GM18505 (cell line): ENCODE measurements at regions not wholly inside any gene's neighbourhood (a gene's known extent, or its start where the extent isn't known, plus 50 kb on each side); places are given as distances from the start of the nearest gene placed in this dataset.
"Not testable (repeated sequence)": the region's sequence is repeated elsewhere in the genome, so short reads cannot be mapped to it uniquely, and the experiment has no call there.

Experiments used
- ATAC-seq: cut with Tn5 transposase; IDR thresholded peaks from one replicate; pipeline ENCODE4 v1.9.1; 2021; ENCODE audit not compliant: unreplicated experiment
- POLR2A ChIP-seq: IDR thresholded peaks from 4 replicates; pipeline ENCODE4 v1.6.1; 2011; ENCODE audit warnings: borderline replicate concordance; ENCODE audit not compliant: insufficient read depth, insufficient read length; ENCODE audit errors: extremely low read depth

DNA sequence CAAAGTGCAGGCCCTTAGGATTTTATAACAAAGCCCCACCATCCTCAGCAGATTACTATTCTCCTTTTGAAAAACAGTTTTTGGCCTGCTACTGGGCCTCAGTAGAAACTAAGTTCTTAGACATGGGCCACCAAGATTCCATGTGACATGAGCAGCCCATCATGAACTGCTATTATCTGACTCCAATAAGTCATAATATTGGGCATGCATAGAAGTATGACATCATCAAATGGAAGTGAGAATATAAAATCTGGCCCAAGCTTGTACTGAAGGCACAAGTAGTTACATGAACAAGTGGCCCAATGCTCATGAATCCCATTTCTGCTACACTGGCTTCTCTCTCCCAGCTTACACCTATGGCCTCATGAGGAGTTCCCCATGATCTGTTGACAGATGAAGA is 404.8 kb downstream of the EPHA5 start:
- no peak for ATAC-seq
- TF ChIP-seq POLR2A: no peak

DNA sequence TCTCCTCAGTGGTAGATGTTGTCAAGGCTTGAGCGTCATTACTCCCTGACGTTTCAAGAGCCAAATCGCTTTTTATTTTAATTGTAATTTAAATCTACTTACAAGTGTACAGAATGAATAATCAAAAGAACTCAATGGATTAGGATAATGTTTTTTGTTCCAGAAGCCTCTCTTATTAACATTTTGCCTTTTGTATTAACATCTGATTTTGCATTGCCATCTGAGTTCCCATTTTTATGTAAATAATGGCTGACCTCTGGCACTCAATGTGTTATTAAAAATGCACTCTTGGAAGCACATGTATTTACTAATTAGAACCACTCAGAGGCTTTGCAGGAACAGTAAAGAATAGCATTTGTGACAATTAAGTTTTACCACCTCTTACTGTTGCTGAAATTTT is 411.0 kb downstream of the EPHA5 start:
- no peak for TF ChIP-seq POLR2A
- no peak for ATAC-seq

DNA sequence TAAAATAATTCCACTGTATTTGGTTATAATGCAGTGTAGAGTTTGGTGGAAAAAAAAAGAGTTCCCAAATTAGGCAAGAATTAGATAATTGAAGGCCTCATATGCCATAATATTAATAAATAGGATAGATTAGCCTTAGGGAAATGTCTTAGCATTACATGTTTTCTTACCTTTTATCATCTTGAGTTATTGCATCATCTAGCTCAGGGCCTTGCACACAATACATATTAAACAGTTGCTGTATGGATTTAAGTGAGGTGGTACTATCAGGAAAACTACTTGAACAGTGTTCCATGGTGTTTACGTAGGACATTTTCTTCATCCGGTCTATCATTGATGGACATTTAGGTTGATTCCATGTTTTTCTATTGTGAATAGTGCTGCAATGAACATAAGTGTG is 419.4 kb downstream of the EPHA5 start:
- no peak for TF ChIP-seq POLR2A
- ATAC-seq: no peak

DNA sequence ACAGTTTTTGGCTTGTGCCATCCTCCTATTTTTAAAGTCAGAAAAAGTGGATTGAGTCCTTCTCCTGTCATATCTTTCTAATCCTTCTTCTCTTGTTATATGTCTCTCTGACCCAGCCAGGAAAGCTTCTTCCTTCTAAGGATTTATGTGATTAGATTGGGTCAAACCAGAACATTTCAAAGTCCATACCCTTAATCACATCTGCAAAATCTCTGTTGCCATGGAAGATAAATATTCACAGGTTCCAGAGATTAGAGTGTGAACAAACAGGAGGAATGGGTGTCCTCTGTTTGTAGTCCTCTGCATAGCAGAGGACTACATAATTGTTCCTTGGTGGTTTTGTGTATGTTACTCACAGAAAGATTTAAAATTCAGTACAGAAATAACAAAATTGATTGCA is 421.2 kb downstream of the EPHA5 start:
- no peak for ATAC-seq

DNA sequence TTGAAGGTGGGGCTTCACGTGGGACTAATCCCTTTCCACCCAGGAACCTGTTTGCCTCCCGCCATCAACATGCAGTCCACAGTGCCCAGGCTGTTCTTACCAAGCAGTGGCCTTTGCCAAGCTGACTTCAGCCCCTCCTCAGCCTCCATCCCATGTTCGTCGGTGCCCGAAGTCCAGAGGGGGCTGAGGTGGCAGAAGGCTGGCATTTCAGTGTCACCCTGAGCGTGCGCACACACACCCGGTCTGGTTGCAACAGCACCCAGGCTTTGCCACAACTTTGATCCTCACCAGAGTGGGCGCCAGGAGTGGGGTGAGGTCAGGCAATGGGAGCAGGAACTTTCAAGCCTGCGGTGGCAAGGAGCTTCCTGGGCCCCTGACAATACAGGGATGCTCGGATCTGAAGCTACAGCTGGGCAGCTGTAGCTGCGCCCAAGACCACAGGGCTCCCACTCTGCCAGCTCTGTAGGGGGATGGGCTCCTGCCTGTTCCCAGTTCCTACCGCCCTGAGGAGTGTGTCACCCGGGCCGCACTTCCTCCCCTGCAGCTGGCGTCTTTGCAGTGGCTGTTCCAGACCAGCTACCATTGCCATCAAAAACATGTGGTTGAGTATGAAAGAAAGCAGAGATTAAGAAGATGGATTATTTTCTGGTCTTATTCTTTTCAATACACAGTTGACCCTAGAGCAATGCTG is 428.0 kb downstream of the EPHA5 start:
- no peak for TF ChIP-seq POLR2A
- ATAC-seq: no peak

More for the DNA sequence above, 421.2 kb downstream of the EPHA5 start:
- no peak for TF ChIP-seq POLR2A

DNA sequence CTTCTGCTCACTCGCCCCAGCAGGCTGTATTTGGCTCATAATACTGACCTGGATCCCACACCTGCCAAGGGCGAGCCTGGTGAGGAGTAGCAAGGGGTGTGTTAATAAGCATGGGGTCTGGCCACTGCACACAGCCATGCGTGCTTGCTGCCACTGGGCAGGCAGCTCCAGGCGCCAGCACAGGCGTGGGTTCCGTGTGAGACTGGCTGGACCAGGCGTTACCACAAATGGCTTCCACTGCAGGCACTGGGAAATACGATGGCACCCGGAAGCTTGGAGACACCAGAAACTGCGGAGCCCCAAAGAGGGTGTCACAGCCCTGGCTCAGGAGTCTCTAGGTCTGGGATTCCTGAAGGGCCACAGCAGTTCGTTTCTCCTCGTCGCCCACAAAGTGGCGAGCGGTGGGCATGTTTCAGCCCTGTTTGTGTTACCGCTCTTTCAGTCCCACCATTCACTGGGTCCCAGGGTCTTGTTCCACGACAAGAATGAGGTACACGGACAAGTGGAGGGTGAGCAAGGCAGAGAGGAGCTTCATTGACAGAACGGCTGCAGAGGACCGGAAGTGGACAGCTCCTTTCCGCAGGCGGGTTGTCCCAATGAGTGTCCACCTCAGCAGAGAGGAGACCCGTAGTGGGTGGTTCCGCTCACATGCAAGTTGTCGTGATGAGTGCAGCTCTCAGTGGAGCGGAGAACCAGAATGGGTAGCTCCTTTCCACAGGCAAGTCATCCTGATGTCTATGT is 428.9 kb downstream of the EPHA5 start:
- TF ChIP-seq POLR2A: no peak
- ATAC-seq: no peak

DNA sequence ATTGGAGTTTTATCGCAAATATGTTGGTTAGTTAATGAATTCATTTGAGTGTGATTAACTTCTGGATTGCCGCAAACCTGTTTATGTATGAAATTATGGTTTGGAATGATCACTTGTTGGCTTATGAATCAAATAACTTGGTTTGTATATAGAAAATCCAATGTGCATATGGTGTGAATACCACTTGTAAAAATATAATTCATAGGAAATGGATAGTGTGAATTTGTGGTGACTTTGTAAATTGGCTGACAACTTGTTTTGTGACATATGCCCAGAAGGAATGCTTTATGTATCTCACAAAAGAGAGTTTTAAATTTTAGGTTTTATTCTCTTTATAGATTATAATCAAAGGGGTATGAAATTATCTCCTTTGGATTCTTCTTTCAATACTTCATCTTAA is 436.2 kb downstream of the EPHA5 start:
- no peak for TF ChIP-seq POLR2A
- no peak for ATAC-seq

DNA sequence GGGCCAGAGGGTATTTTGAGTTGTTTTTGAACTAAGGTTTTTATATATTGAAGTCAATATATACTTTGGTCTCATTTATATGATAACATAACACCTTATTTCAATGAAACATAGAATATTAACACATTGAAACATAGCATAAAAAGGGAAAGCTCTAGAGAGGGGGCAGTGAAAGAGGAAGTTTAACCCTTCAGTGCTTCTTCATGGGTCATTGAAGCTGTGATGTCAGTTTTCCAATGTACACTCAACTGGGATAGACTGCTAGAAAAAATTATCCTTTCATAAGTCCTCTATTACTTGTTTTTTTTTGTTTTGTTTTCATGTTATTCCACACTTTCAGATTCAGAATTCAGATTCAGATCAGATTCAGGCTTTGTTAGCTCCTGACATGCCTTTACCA is 442.7 kb downstream of the EPHA5 start:
- TF ChIP-seq POLR2A: no peak
- no peak for ATAC-seq

DNA sequence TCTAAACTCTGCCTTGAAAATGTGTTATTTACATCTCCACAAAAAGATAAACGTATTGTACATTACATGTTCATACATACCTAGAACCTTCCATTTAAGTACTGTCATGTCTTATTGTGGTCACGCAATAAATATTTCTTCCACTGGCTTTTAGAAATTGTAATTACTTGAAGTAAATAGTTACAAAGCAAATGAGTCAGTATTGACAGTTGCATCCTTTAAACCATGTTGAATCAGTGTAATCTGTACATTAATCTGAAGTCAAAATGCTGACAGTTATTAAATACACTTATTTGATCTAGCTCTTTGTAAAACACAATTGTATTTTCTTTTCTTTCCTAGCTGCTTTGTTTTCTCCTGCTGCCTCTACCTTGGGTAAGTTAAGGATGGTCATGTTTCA is 446.7 kb downstream of the EPHA5 start:
- ATAC-seq: no peak

DNA sequence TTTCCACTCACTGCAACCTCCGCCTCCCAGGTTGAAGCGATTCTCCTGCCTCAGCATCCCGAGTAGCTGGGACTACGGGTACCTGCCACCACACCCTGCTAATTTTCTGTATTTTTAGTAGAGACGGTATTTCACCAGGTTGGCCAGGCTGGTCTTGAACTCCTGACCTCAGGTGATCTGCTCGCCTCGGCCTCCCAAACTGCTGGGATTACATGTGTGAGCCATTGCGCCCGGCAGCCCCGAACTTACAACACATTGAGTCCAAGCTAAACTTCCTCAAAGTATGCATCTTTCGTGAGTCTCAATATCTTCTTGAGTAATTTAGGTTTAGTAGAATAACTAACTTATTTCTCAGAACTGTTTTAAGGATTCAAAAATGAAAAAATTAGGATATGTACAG is 447.2 kb downstream of the EPHA5 start:
- not testable (repeated sequence) for ATAC-seq

More for the DNA sequence above, 446.7 kb downstream of the EPHA5 start:
- TF ChIP-seq POLR2A: no peak

DNA sequence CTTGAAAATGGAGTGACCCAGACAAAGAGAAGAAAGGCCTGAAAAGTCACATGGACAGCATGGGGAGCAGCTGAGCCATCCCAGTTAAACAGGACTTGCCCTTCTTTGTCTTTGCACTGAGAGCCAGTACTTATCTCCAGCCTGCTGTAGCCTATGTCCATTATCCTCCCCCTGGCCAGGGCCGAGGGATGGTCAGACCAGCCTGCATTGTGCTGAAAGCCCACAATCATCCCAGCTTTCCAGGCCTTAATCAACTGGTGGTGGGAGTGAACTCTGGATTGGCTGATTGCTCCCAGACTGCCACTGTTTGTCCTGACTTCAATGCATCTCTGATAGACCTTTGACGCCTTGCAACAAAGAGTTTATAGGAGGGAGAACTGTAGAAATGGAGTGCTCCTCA is 453.1 kb downstream of the EPHA5 start:
- TF ChIP-seq POLR2A: no peak
- no peak for ATAC-seq

DNA sequence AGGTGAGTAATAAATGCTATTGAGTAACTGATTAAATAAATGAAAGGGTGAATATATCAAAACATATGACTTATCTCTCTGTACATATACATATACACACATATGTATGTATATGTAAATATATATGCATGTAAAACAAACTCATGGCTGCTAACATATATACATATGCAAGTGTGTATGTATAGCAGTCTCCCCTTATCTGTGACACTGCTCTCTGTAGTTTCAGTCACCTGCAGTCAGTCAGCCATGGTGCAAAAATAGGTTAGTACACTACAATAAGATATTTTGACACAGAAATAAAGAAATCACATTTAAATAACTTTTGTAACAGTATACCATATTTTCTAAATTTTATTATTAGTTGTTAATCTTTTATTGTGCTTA is 467.4 kb downstream of the EPHA5 start:
- TF ChIP-seq POLR2A: no peak
- no peak for ATAC-seq

DNA sequence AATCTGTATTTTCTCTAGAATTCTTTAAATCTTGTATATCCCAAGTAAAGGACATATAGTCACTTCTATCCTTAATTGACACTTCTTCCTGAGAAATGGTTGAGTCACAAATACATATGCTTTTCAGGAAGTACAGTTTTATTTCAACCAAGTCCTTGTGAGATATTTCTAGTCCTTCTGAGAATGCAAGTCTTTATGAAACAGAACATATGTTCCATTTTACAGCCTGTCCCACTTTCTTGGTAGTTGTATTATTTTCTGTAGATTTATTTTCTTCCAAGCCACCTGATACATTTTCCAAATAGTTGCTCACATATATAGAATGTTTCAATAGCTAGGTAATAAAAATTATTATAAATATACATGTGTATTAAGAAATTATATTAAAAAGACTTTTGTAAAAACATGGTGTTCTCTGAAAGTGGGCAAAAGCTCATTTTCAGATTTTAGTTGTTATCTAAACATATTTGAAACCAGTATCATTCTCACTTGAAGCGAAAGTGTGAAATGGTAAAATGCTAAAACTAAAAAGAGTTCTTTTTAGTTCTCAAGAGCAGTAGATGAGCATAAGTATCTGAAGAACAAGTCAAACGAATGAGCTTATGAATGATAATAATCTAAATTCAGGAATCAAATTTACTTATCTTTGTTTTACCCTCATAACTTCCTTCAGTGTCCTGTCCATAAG is 468.0 kb downstream of the EPHA5 start:
- TF ChIP-seq POLR2A: no peak
- ATAC-seq: no peak

DNA sequence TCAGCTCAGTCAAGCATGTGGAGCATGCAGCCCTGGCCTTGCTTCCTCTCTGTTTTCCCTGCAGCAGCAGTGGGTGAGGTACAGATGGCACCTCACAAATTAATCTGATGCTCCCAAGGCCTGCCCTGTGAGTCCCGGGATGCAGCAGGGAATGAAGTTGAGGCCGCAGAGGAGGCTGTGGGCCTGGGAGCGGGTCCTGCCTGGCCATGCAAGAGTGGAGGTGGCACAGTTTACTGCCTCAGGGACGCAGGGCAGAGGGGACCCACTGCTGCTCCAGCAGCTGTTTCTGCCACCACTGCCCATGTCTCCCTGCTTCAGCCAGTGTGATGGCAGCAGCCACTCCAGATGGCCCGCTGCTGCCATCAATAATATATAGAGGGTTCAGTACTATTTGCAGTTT is 474.6 kb downstream of the EPHA5 start:
- ATAC-seq: no peak
- TF ChIP-seq POLR2A: no peak
